Cerebellar nuclear complex (tissue), 1 donor: ENCODE measurements at regions not wholly inside any gene's neighbourhood (a gene's known extent, or its start where the extent isn't known, plus 50 kb on each side); places are given as distances from the start of the nearest gene placed in this dataset.

ENCODE experiments used
- DNase-seq, 2 experiments: peaks; one replicate each; lab custom pipeline; 2025; lab: John Stamatoyannopoulos, UW

GRCh38 chr2:43055086-43055912 lies 171.1 kb downstream of the ZFP36L2 start:
- no peak for DNase-seq

- DNase-seq = no peak
Measured at GRCh38 chr2:43054367-43054766, 172.0 kb downstream of the ZFP36L2 start.

- no peak for DNase-seq
Measured at GRCh38 chr2:43052944-43053306, 173.5 kb downstream of the ZFP36L2 start.

GRCh38 chr2:43052204-43052943 lies 174.0 kb downstream of the ZFP36L2 start:
- DNase-seq = no peak

- DNase-seq = no peak
Measured at GRCh38 chr2:43051338-43051737, 175.1 kb downstream of the ZFP36L2 start.

- DNase-seq = no peak
Measured at GRCh38 chr2:43050866-43051265, 175.5 kb downstream of the ZFP36L2 start.

- DNase-seq = no peak
Measured at GRCh38 chr2:43049836-43050801, 176.3 kb downstream of the ZFP36L2 start.

- DNase-seq = no peak
Measured at GRCh38 chr2:43047187-43047780, 179.1 kb downstream of the ZFP36L2 start.

GRCh38 chr2:43045866-43046265 lies 180.5 kb downstream of the ZFP36L2 start:
- DNase-seq = no peak

GRCh38 chr2:43044093-43044681 lies 182.2 kb downstream of the ZFP36L2 start:
- DNase-seq = no peak

- DNase-seq = no peak
Measured at GRCh38 chr2:43043553-43043870, 182.9 kb downstream of the ZFP36L2 start.

GRCh38 chr2:43041661-43042360 lies 184.6 kb downstream of the ZFP36L2 start:
- no peak for DNase-seq

- DNase-seq = no peak
Measured at GRCh38 chr2:43041173-43041591, 185.2 kb downstream of the ZFP36L2 start.

GRCh38 chr2:43040084-43040854 lies 186.1 kb downstream of the ZFP36L2 start:
- no peak for DNase-seq

- DNase-seq = no peak
Measured at GRCh38 chr2:43039376-43040080, 186.9 kb downstream of the ZFP36L2 start.

- DNase-seq = no peak
Measured at GRCh38 chr2:43038696-43039094, 187.7 kb downstream of the ZFP36L2 start.

GRCh38 chr2:43038034-43038695 lies 188.2 kb downstream of the ZFP36L2 start:
- DNase-seq = no peak

GRCh38 chr2:43035922-43036321 lies 190.5 kb downstream of the ZFP36L2 start:
- no peak for DNase-seq

GRCh38 chr2:43034921-43035320 lies 191.5 kb downstream of the ZFP36L2 start:
- DNase-seq = no peak
